ENCODE measurements at regions not wholly inside any gene's neighbourhood (a gene's known extent, or its start where the extent isn't known, plus 50 kb on each side); places are given as distances from the start of the nearest gene placed in this dataset.

GRCh38 chr6:132053511-132053910 lies 102.3 kb upstream of the CCN2 start:
- no peak overlapping the region for H3K4ac ChIP-seq (replicated peaks; ENCODE audit: insufficient read length, low read depth, low read length)
- 82% methylated on average over 2 of the region's 2 CpGs; no CpG with 5 or more reads in 1 of the 2 experiments for WGBS, 2 experiments (ENCODE audit: extremely low coverage in 1 of 2, insufficient coverage in 1 of 2, insufficient read length in 1 of 2, insufficient replicate concordance in 2 of 2, low coverage in 1 of 2, low lambda C conversion rate in 2 of 2, missing lambda C conversion rate in 1 of 2)
- H3K4me1 ChIP-seq (replicated peaks in 1 of 4; ENCODE audit: control insufficient read depth in 3 of 4, insufficient read depth in 4 of 4, low read length in 3 of 4) = no peaks in the 10 kb centered on the region
- H3K9ac ChIP-seq (replicated peaks in 1 of 4; ENCODE audit: extremely low read depth in 1 of 4, low read depth in 3 of 4, low read length in 3 of 4) = no peak overlapping the region
- H3K56ac ChIP-seq (replicated peaks; ENCODE audit: insufficient read length, low read depth, low read length) = no peak overlapping the region
- H2BK12ac ChIP-seq (ENCODE audit: low read depth, low read length) = no peak overlapping the region
- CTCF ChIA-PET (ENCODE audit: partially characterized antibody) = interaction anchor here (0.6 to 2.0 kb wide), 4 partner anchors 19 to 139 kb away, joined by 3 to 5 read pairs (median 3); partner anchors contain the start of gene CCN2
- DNase-seq (ENCODE audit: low read depth in 1 of 2, low spot score in 2 of 2) = no peak
- H3K14ac ChIP-seq (ENCODE audit: insufficient read length) = no peak overlapping the region
- POLR2A ChIA-PET (ENCODE audit: partially characterized antibody) = interaction anchor here (1.0 to 1.6 kb wide), 2 partner anchors 13 to 102 kb away, joined by 3 to 4 read pairs; partner anchors contain the start of gene CCN2
- H2BK15ac ChIP-seq (ENCODE audit: low read length) = no peak overlapping the region
- no peaks in the 10 kb centered on the region for H4K20me1 ChIP-seq (replicated peaks in 1 of 2; ENCODE audit: control insufficient read depth in 1 of 2, insufficient read depth in 2 of 2, low read length in 2 of 2)
- no peak overlapping the region for H2AK5ac ChIP-seq (ENCODE audit: low read depth, low read length)
- H2BK120ac ChIP-seq (replicated peaks; ENCODE audit: low read depth, low read length) = no peak overlapping the region
- H2BK20ac ChIP-seq (ENCODE audit: low read length) = no peak overlapping the region
- TF ChIP-seq POLR2AphosphoS5 (IDR thresholded peaks at IDR 0.05; ENCODE audit: low read depth, low read length) = no peak
- no peak for TF ChIP-seq SIN3A (conservative IDR thresholded peaks at IDR 0.05 in 1 of 2, IDR thresholded peaks at IDR 0.05 in 1 of 2; ENCODE audit: low read depth in 1 of 2, low read length in 2 of 2)
- no peak for TF ChIP-seq CHD2 (IDR thresholded peaks at IDR 0.05; ENCODE audit: low read length)
- H3K9me3 ChIP-seq (ENCODE audit: insufficient read depth in 2 of 2, low read depth in 1 of 2, low read length in 1 of 2) = no peaks in the 10 kb centered on the region
- H3K36me3 ChIP-seq (ENCODE audit: control insufficient read depth in 2 of 4, insufficient read depth in 4 of 4, low read length in 3 of 4) = no peaks in the 10 kb centered on the region
- H3K79me1 ChIP-seq (ENCODE audit: low read depth, low read length) = no peaks in the 10 kb centered on the region
- H3K23me2 ChIP-seq (ENCODE audit: low read depth, low read length) = no peaks in the 10 kb centered on the region
- H3K4me3 ChIP-seq (ENCODE audit: extremely low read depth in 1 of 4, insufficient read depth in 2 of 4, low read depth in 3 of 4, low read length in 4 of 4) = no peak overlapping the region
- no peak overlapping the region for H3K27ac ChIP-seq (ENCODE audit: low read depth, low read length)
- H2AFZ ChIP-seq (ENCODE audit: low read length) = no peak overlapping the region
- no peak overlapping the region for H4K8ac ChIP-seq (ENCODE audit: extremely low read depth, insufficient read depth, low read length)
- no peak for FAIRE-seq
- H3K23ac ChIP-seq (ENCODE audit: insufficient read length) = no peak overlapping the region
- H3K79me2 ChIP-seq (ENCODE audit: control insufficient read depth in 1 of 2, insufficient read depth in 2 of 2, low read length in 2 of 2) = no peaks in the 10 kb centered on the region
- H3K18ac ChIP-seq (ENCODE audit: extremely low read depth, low read length) = no peak overlapping the region
- no peak overlapping the region for H3K4me2 ChIP-seq (ENCODE audit: insufficient read depth in 1 of 2, low read depth in 2 of 2, low read length in 2 of 2)
- no peaks in the 10 kb centered on the region; a peak in 1 of 7 replicates for H3K27me3 ChIP-seq (replicated peaks in 1 of 4; ENCODE audit: control insufficient read depth in 3 of 4, extremely low read depth in 1 of 4, insufficient read depth in 3 of 4, low read length in 3 of 4)
- H4K5ac ChIP-seq (ENCODE audit: insufficient read length, low read depth, low read length) = no peak overlapping the region
- H2BK5ac ChIP-seq (ENCODE audit: low read depth, low read length) = no peak overlapping the region
- no peak overlapping the region for H4K91ac ChIP-seq (replicated peaks; ENCODE audit: insufficient read length, low read length)

Data from H1 (cell line).